RWPE2 (cell line): ENCODE measurements at regions not wholly inside any gene's neighbourhood (a gene's known extent, or its start where the extent isn't known, plus 50 kb on each side); places are given as distances from the start of the nearest gene placed in this dataset.
"Not testable (repeated sequence)": the region's sequence is repeated elsewhere in the genome, so short reads cannot be mapped to it uniquely, and the experiment has no call there.

Experiments
- ATAC-seq: fragments of 200-7000 bp; cut with Tn5 transposase; 3 replicates; pipeline ENCODE4 v1.9.1; 2021; ENCODE audit warnings: low read depth
- DNase-seq: peaks from one replicate; pipeline ENCODE4 v3.0.0-alpha.2; 2020; ENCODE audit warnings: low spot score
- H3K27ac ChIP-seq: fragments of 450-650 bp; 2 replicates; pipeline ENCODE4 v1.5.1; 2017; ENCODE audit warnings: mild to moderate bottlenecking; ENCODE audit not compliant: poor library complexity, severe bottlenecking
- H3K27me3 ChIP-seq: fragments of 250-450 bp; sonication (Bioruptor Pico); 2 replicates; pipeline ENCODE4 v1.5.1; 2021; ENCODE audit warnings: mild to moderate bottlenecking, moderate library complexity; ENCODE audit not compliant: insufficient read depth, poor library complexity, severe bottlenecking
- H3K36me3 ChIP-seq: fragments of 250-450 bp; sonication (Bioruptor Pico); 2 replicates; pipeline ENCODE4 v1.5.1; 2020; ENCODE audit warnings: low read depth, mild to moderate bottlenecking, moderate library complexity
- H3K4me1 ChIP-seq: fragments of 250-450 bp; sonication (Bioruptor Pico); 2 replicates; pipeline ENCODE4 v1.5.1; 2021; ENCODE audit warnings: mild to moderate bottlenecking, moderate library complexity; ENCODE audit not compliant: insufficient read depth, poor library complexity, severe bottlenecking
- H3K4me3 ChIP-seq: fragments of 250-450 bp; sonication (Bioruptor Pico); 2 replicates; pipeline ENCODE4 v1.5.1; 2021; ENCODE audit warnings: mild to moderate bottlenecking, moderate library complexity; ENCODE audit not compliant: severe bottlenecking
- H3K9me3 ChIP-seq: fragments of 250-450 bp; sonication (Bioruptor Pico); 2 replicates; pipeline ENCODE4 v1.5.1; 2021; ENCODE audit warnings: mild to moderate bottlenecking, moderate library complexity; ENCODE audit not compliant: severe bottlenecking
- CTCF ChIP-seq: fragments of 450-650 bp; IDR thresholded peaks from one replicate; pipeline ENCODE4 v1.5.1; 2017; ENCODE audit warnings: mild to moderate bottlenecking, moderate library complexity; ENCODE audit not compliant: poor library complexity, severe bottlenecking

- Histone ChIP-seq H3K4me1 (no peaks in the 10 kb centered on the region), H3K9me3 (no peaks in the 10 kb centered on the region), H3K27me3 (no peaks in the 10 kb centered on the region), H3K4me3 (no peak overlapping the region), H3K36me3 (no peaks in the 10 kb centered on the region), H3K27ac (no peak overlapping the region)
- no peak for ATAC-seq
- no peak for DNase-seq
- no peak for TF ChIP-seq CTCF
Measured at GRCh38 chr4:127482049-127482448, 150.7 kb upstream of the INTU start.

GRCh38 chr4:127484117-127484516, 148.6 kb upstream of the INTU start:
- no peak overlapping the region for H3K4me3 ChIP-seq
- no peaks in the 10 kb centered on the region for H3K4me1 ChIP-seq
- no peak for TF ChIP-seq CTCF
- H3K27me3 ChIP-seq, result no peaks in the 10 kb centered on the region
- no peak for ATAC-seq
- no peak for DNase-seq
- H3K9me3 ChIP-seq, result no peaks in the 10 kb centered on the region
- H3K36me3 ChIP-seq, result no peaks in the 10 kb centered on the region
- no peak overlapping the region for H3K27ac ChIP-seq

GRCh38 chr4:127486248-127486647, 146.5 kb upstream of the INTU start:
- Histone ChIP-seq H3K27ac (no peak overlapping the region), H3K9me3 (no peaks in the 10 kb centered on the region), H3K36me3 (no peaks in the 10 kb centered on the region), H3K27me3 (no peaks in the 10 kb centered on the region), H3K4me1 (no peaks in the 10 kb centered on the region), H3K4me3 (no peak overlapping the region)
- ATAC-seq (no peak), DNase-seq (no peak)
- no peak for TF ChIP-seq CTCF

GRCh38 chr4:127491571-127491970, 141.2 kb upstream of the INTU start:
- no peak overlapping the region for H3K4me3 ChIP-seq
- H3K9me3 ChIP-seq, result no peaks in the 10 kb centered on the region
- ATAC-seq (no peak), DNase-seq (no peak)
- no peaks in the 10 kb centered on the region for H3K4me1 ChIP-seq
- H3K27me3 ChIP-seq, result no peaks in the 10 kb centered on the region
- H3K27ac ChIP-seq, result no peak overlapping the region
- H3K36me3 ChIP-seq, result no peaks in the 10 kb centered on the region
- TF ChIP-seq CTCF, result no peak

- H3K4me1 ChIP-seq, H3K9me3 ChIP-seq, H3K36me3 ChIP-seq, DNase-seq, H3K4me3 ChIP-seq, H3K27me3 ChIP-seq, ATAC-seq, H3K27ac ChIP-seq: not testable (repeated sequence)
Measured at GRCh38 chr4:127496875-127497274, 135.9 kb upstream of the INTU start.
